ENCODE measurements at regions not wholly inside any gene's neighbourhood (a gene's known extent, or its start where the extent isn't known, plus 50 kb on each side); places are given as distances from the start of the nearest gene placed in this dataset.

GRCh38 chr14:82388488-82388887, 854.8 kb upstream of the SEL1L start:
- Histone ChIP-seq H3K79me2 (no peaks in the 10 kb centered on the region), H3K9me2 (replicated peaks; ENCODE audit: insufficient read depth) (no peaks in the 10 kb centered on the region), H3K27ac (no peak overlapping the region), H4K20me1 (ENCODE audit: insufficient read depth, poor library complexity, severe bottlenecking) (no peaks in the 10 kb centered on the region), H3K4me2 (no peak overlapping the region), H3K27me3 (no peaks in the 10 kb centered on the region), H3K9me3 (ENCODE audit: low read depth) (no peaks in the 10 kb centered on the region), H2AFZ (no peak overlapping the region), H3K4me3 (no peak overlapping the region), H3K4me1 (ENCODE audit: insufficient read depth) (no peaks in the 10 kb centered on the region), H3K36me3 (replicated peaks; ENCODE audit: insufficient read depth, low read depth) (no peaks in the 10 kb centered on the region)
- WGBS (ENCODE audit: low lambda C conversion rate, missing lambda C conversion rate): 64% methylated on average over 4 of the region's 4 CpGs
- no peak for DNase-seq (ENCODE audit: low spot score)
- TF ChIP-seq EZH2 (IDR thresholded peaks at IDR 0.05; ENCODE audit: borderline replicate concordance) (no peak), CTCF (IDR thresholded peaks at IDR 0.05; ENCODE audit: poor library complexity) (no peak), EZH2phosphoT487 (IDR thresholded peaks at IDR 0.05; ENCODE audit: low read depth, severe bottlenecking, unreplicated experiment) (no peak)

DNA sequence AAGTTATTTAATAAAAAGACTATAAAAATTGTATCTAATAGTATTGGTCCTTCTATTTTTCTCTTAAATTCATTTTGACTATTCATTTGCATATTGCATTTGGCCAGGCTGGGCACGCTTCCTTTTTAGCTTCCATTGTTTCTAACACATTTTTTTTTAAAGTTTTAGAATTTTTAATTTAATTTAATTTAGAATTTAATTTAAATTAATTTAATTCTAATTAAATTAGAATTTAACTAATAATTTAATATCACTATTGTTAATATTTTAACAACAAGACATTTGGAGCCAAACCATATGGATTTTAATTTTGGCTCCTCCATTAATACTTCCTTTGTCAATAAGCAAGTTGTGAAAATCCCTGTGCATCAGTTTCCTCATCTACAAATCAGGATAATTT, 856.9 kb upstream of the SEL1L start:
- Histone ChIP-seq H3K79me2 (no peaks in the 10 kb centered on the region), H3K9me3 (ENCODE audit: low read depth) (no peaks in the 10 kb centered on the region), H3K27ac (no peak overlapping the region), H3K36me3 (replicated peaks; ENCODE audit: insufficient read depth, low read depth) (no peaks in the 10 kb centered on the region), H3K9me2 (replicated peaks; ENCODE audit: insufficient read depth) (no peaks in the 10 kb centered on the region), H3K4me2 (no peak overlapping the region), H3K4me3 (no peak overlapping the region), H3K27me3 (no peaks in the 10 kb centered on the region), H3K4me1 (ENCODE audit: insufficient read depth) (no peaks in the 10 kb centered on the region), H4K20me1 (ENCODE audit: insufficient read depth, poor library complexity, severe bottlenecking) (no peaks in the 10 kb centered on the region), H2AFZ (no peak overlapping the region)
- TF ChIP-seq CTCF (IDR thresholded peaks at IDR 0.05; ENCODE audit: poor library complexity) (no peak), EZH2 (IDR thresholded peaks at IDR 0.05; ENCODE audit: borderline replicate concordance) (no peak), EZH2phosphoT487 (IDR thresholded peaks at IDR 0.05; ENCODE audit: low read depth, severe bottlenecking, unreplicated experiment) (no peak)
- no peak for DNase-seq (ENCODE audit: low spot score)
- WGBS (ENCODE audit: low lambda C conversion rate, missing lambda C conversion rate): 95% methylated on average over 1 of the region's 1 CpG

GRCh38 chr14:82394916-82395315, 861.3 kb upstream of the SEL1L start:
- no peaks in the 10 kb centered on the region for H3K27me3 ChIP-seq
- H3K4me2 ChIP-seq: no peak overlapping the region
- no peaks in the 10 kb centered on the region for H4K20me1 ChIP-seq (ENCODE audit: insufficient read depth, poor library complexity, severe bottlenecking)
- H3K27ac ChIP-seq: no peak overlapping the region
- H3K36me3 ChIP-seq (replicated peaks; ENCODE audit: insufficient read depth, low read depth): no peaks in the 10 kb centered on the region
- TF ChIP-seq CTCF (IDR thresholded peaks at IDR 0.05; ENCODE audit: poor library complexity): no peak
- TF ChIP-seq EZH2phosphoT487 (IDR thresholded peaks at IDR 0.05; ENCODE audit: low read depth, severe bottlenecking, unreplicated experiment): no peak
- no peak for TF ChIP-seq EZH2 (IDR thresholded peaks at IDR 0.05; ENCODE audit: borderline replicate concordance)
- peaks cover 5% of the 10 kb centered on the region for H3K4me1 ChIP-seq (ENCODE audit: insufficient read depth)
- no peaks in the 10 kb centered on the region for H3K9me2 ChIP-seq (replicated peaks; ENCODE audit: insufficient read depth)
- H3K4me3 ChIP-seq: no peak overlapping the region
- H3K79me2 ChIP-seq: no peaks in the 10 kb centered on the region
- no peak for DNase-seq (ENCODE audit: low spot score)
- no peak overlapping the region for H2AFZ ChIP-seq
- WGBS (ENCODE audit: low lambda C conversion rate, missing lambda C conversion rate): 82% methylated on average over 2 of the region's 2 CpGs
- H3K9me3 ChIP-seq (ENCODE audit: low read depth): no peaks in the 10 kb centered on the region

DNA sequence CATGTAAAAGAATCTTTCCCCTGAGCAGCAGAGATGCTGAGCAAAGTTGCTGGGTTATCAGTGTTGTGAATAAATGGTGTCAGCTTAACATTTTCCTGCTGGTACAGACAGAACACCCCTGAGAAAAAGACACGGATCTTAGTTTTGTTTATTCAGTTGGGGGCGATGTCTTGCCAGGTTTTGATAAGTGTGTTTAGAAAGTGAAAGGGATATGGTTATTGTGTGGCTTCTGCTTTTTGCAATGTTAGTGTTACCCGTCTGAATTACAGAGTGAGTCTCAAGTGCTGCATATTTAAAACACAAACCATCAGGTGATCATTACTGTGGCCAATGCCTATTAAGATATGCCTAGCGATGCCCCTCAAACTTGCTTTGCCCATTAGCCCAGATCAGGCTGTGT, 864.6 kb upstream of the SEL1L start:
- H2AFZ ChIP-seq: peak overlapping the region; percentile 23
- H3K4me2 ChIP-seq: peak overlapping the region; percentile 62
- DNase-seq (ENCODE audit: low spot score): no peak
- no peaks in the 10 kb centered on the region for H3K36me3 ChIP-seq (replicated peaks; ENCODE audit: insufficient read depth, low read depth)
- no peaks in the 10 kb centered on the region for H3K27me3 ChIP-seq
- no peaks in the 10 kb centered on the region for H3K9me2 ChIP-seq (replicated peaks; ENCODE audit: insufficient read depth)
- no peak overlapping the region for H3K4me3 ChIP-seq
- peaks cover 5% of the 10 kb centered on the region for H3K4me1 ChIP-seq (ENCODE audit: insufficient read depth)
- H4K20me1 ChIP-seq (ENCODE audit: insufficient read depth, poor library complexity, severe bottlenecking): no peaks in the 10 kb centered on the region
- H3K79me2 ChIP-seq: no peaks in the 10 kb centered on the region
- H3K9me3 ChIP-seq (ENCODE audit: low read depth): no peaks in the 10 kb centered on the region
- H3K27ac ChIP-seq: peak overlapping the region; percentile 1
- WGBS (ENCODE audit: low lambda C conversion rate, missing lambda C conversion rate): 23% methylated on average over 4 of the region's 4 CpGs
- no peak for TF ChIP-seq EZH2phosphoT487 (IDR thresholded peaks at IDR 0.05; ENCODE audit: low read depth, severe bottlenecking, unreplicated experiment)
- no peak for TF ChIP-seq CTCF (IDR thresholded peaks at IDR 0.05; ENCODE audit: poor library complexity)
- no peak for TF ChIP-seq EZH2 (IDR thresholded peaks at IDR 0.05; ENCODE audit: borderline replicate concordance)
